Caki2 (cell line): ENCODE measurements at regions not wholly inside any gene's neighbourhood (a gene's known extent, or its start where the extent isn't known, plus 50 kb on each side); places are given as distances from the start of the nearest gene placed in this dataset.
A peak's percentile ranks its signal among the peaks of the same experiment; 100 is the strongest.
"Not testable (repeated sequence)": the region's sequence is repeated elsewhere in the genome, so short reads cannot be mapped to it uniquely, and the experiment has no call there.

ENCODE experiments used
- DNase-seq: peaks from one replicate; pipeline ENCODE4 v3.0.0-alpha.2; 2015; ENCODE audit warnings: low read depth
- in situ Hi-C: cut with HindIII; loops from 2 replicates; pipeline ENCODE4 v1.10.0; 2016; ENCODE audit warnings: low sequenced_read_pairs, low pct_unique_long_range_greater_than_20kb, mixed read lengths

- in situ Hi-C loops, result no loop called here
- no peak for DNase-seq
Observed at GRCh38 chr20:55579802-55580201, 425.5 kb downstream of the CBLN4 start.

DNA sequence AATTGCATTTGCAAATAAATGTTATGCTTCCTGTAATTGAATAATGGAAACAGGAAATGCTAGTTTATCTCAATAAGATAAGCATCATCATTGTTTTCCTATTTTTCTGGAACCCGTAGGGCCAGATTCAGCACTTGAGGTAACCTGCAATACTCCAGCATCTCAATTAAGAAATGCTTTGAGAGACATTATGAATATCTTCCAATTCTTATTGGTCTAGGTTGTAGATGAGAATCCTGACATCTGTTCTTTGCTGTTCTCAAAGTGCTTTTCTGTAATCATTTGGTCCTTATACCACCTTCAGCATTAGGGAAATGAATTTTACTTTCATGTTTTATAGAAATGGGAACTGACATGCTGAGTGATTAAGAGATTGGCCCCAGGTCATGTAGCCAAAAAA is 428.3 kb downstream of the CBLN4 start:
- no peak for DNase-seq
- in situ Hi-C loops, result no loop called here

- in situ Hi-C loops, result no loop called here
- DNase-seq, result no peak
Observed at GRCh38 chr20:55569084-55569483, 436.2 kb downstream of the CBLN4 start.

- in situ Hi-C loops, result no loop called here
- no peak for DNase-seq
Observed at GRCh38 chr20:55567826-55568225, 437.5 kb downstream of the CBLN4 start.

DNA sequence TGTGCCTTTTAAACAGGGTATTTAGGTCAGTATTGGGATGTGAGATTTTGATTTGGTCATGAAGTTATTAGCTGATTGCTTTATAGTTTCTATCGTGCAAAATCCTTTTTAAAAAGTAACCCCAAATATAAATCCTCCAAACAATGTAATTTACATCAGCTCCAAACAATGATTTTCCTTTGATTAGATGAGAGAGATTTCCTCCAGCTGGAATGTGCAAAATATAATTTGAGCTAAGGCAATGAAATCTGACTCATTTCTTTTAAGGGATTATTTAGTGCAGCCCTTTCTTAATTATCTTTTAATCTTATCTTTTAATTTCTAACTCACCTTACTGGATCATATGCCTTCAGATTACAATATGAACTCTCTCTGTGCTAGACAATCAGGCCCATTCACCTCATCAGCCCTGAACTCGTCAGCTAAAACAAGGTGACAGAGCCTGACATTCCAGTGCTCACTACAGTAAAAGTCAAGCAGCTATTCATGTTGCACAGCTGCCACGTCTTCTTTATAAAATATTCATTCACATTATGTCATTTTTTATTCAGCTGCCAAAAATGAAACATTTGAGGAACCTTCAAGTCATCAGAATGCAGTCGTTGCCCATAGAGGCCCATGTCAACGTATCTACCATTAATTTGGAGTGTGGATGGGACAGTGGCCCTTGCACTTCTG is 440.1 kb downstream of the CBLN4 start:
- no peak for DNase-seq
- in situ Hi-C loops, result no loop called here

DNA sequence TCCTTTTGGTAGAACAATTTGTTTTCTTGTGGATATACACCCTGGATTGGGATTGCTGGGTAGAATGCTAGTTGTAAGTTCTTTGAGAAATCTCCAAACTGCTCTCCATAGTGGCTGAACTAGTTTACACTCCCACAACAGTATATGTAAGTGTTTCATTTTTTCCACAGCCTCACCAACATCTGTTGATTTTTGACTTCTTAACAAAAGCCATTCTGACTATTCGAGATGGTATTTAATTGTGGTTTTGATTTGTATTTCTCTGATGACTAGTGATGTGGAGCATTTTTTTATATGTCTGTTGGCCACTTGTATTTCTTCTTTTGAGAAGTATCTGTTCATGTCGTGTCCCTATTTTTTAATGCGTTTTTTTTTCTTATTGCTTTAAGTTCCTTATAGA is 444.1 kb downstream of the CBLN4 start:
- in situ Hi-C loops, result no loop called here
- no peak for DNase-seq

DNA sequence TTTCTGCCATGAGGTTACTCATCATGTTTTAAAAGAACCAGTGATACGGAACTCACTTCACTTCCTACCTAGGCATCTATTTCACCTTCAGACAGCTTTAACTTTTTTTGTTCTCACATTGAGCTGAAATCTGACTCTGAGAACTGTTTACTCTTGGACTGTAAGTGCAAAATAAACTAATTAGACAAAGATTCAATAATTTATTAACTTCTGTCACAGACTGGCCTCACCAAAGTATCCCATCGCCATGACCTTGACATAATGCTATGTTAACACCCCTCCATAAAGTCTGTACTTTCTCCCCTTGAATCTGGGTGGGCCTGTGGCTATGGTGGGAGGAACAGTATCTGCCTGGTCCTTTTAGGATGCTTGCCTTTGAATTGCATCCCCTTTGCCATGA is 448.1 kb downstream of the CBLN4 start:
- no peak for DNase-seq
- in situ Hi-C loops, result no loop called here

DNA sequence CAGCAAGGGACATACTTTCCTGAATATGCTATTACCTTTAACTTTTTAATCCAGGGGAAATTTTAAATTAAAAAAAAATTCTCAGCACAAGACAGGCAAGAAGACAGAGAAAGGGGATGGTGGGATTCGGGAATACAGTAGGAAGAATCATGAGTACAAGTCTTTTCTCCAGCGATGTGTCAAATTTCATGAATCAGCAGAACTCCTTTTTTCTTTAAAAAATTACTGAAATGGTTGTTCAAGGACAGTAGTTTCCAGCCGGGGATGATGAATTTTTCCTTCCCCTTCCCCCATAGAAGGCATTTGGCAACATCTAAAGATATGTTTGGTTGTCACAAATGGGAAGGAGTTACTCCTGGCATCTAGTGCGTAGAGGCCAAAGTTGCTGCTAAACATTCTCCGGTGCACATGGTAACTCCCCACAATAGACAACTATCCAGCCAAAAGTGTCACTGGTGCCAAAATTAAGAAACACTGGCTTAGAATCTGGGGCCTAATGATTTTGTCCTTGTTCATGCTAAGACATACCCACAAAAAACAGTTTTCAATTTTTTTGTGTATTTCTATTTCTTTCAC is 450.2 kb downstream of the CBLN4 start:
- DNase-seq, result no peak

GRCh38 chr20:55544638-55545037 is 460.7 kb downstream of the CBLN4 start:
- in situ Hi-C loops, result no loop called here
- DNase-seq, result no peak

More for the DNA sequence above, 450.2 kb downstream of the CBLN4 start:
- in situ Hi-C loops, result no loop called here

- in situ Hi-C loops, result no loop called here
- no peak for DNase-seq
Observed at GRCh38 chr20:55540486-55540885, 464.8 kb downstream of the CBLN4 start.

- DNase-seq, result no peak
- in situ Hi-C loops, result no loop called here
Observed at GRCh38 chr20:55540013-55540412, 465.3 kb downstream of the CBLN4 start.

DNA sequence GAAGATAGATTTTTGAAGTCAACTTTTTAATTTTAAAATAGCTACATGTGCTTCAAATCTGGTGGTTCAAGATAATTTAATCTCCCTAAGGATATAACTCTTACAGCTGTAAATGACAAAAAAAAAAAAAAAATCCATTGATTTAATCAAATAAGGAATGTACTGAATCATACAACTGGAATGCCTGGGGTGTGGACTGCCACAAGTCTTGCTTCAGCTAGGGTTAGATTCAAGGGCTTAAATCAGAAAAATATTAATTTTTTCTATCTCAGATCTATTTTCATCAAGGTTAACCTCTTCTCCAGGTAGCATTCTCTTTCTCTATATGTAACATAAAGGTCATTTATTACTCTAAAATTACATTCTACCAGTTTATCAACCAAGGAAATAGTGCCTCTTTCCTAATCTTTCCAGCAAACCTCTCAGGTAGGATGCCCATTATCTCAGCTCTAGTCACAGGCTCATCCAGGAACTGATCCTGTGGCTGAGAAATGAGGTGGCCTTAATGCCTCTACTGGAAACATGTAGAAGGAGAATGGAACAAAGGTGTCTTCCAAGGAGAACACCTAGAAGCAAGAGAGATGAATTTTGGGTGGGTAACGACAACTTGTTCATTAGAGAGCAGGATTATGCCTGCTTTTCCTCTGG is 466.9 kb downstream of the CBLN4 start:
- in situ Hi-C loops, result no loop called here
- no peak for DNase-seq

DNA sequence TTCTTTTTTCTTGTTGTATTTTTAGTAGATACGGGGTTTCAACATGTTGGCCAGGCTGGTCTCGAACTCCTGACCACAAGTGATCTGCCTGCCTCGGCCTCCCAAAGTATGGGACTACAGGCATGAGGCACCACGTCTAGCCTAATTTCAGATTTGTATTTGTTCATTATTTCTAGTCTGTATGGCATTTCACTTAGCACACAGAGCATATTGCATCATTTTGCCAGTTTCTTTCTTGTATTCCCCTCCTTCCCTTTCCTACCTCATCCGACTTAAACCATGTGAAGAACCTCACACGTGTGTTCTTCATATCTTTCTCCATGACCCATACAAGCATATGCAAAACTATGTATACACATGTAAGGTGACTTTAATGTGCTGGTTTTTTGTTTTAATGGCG is 470.0 kb downstream of the CBLN4 start:
- in situ Hi-C loops, result no loop called here
- no peak for DNase-seq

GRCh38 chr20:55533632-55534031 is 471.7 kb downstream of the CBLN4 start:
- in situ Hi-C loops, result no loop called here
- no peak for DNase-seq

DNA sequence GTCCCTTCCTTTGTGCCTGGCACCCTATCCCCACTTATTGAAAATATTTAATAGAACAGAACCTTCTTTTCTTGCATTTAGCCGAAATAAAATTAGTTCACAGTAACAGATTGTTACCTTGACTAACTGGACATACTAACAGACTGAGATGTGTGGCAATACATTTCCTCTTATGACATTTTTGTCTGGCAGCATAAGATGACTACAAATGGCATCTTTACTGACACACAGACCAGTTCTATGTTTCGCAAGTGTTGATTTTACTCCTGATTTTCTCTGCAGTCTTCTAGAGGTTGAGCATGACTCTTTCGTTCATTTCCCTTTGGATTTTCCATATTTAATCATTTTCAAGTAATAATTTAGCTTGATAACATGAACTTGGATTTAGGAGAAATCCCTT is 474.6 kb downstream of the CBLN4 start:
- no peak for DNase-seq
- in situ Hi-C loops, result no loop called here

DNA sequence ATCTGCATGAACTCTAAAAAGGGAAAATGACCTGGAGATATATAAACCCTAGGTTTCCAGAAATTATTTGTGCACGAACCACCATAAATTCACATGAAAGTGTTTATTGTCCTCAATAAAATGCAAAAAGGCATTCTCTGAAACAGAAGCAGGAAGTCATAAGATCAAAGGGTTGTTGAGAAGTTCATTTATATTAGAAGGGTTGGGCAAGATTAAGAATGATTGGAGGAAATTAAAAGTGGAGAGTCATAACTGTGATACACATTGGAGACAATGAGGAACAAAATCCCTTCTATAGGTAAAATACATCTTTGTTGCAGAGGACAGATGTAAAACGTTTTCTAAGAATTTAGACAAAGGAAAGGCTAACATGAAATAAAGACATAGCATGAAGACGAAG is 476.8 kb downstream of the CBLN4 start:
- no peak for DNase-seq
- in situ Hi-C loops, result no loop called here

GRCh38 chr20:55522296-55522815 is 483.0 kb downstream of the CBLN4 start:
- in situ Hi-C loops, result no loop called here
- DNase-seq, result no peak

- DNase-seq, in situ Hi-C loops: not testable (repeated sequence)
Observed at GRCh38 chr20:55517584-55517983, 487.7 kb downstream of the CBLN4 start.

DNA sequence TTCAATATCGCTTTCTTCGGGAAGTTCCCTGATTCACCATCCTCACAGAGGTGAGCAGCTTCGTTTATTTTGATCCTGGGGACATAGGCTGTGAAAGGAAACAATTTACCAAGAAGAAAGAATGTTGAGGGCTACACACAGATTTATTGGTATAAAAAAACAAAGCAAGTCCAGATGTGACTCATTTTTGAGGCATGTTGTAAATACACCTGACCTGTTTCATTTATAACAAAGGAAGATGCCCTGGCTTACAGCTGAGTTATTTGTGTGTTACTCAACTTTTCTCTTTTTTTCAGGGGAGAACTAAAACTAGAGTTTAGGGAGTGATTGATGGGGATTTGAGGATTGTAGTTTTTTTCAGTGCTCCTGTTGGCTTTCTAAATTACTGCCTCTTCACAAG is 489.5 kb downstream of the CBLN4 start:
- DNase-seq, result peak; percentile 39
- in situ Hi-C loops, result no loop called here

GRCh38 chr20:55514531-55514930 is 490.8 kb downstream of the CBLN4 start:
- peak; percentile 28 for DNase-seq
- in situ Hi-C loops, result no loop called here
